ENCODE measurements at regions not wholly inside any gene's neighbourhood (a gene's known extent, or its start where the extent isn't known, plus 50 kb on each side); places are given as distances from the start of the nearest gene placed in this dataset.

GRCh38 chr14:28949503-28949902 lies 182.9 kb downstream of the FOXG1 start:
- Histone ChIP-seq H4K5ac (ENCODE audit: insufficient read length, low read depth, low read length) (no peak overlapping the region), H3K18ac (ENCODE audit: insufficient read length, low read depth, low read length) (no peak overlapping the region), H3T11ph (ENCODE audit: low read length) (no peak overlapping the region), H3K4me1 (ENCODE audit: insufficient read depth, low read length) (no peaks in the 10 kb centered on the region), H4K91ac (ENCODE audit: insufficient read length, low read depth, low read length) (no peak overlapping the region), H2BK12ac (ENCODE audit: insufficient read length, low read depth, low read length) (no peak overlapping the region), H2AFZ (ENCODE audit: low read length) (no peak overlapping the region), H2BK5ac (ENCODE audit: insufficient read length, low read length) (no peak overlapping the region), H3K4me2 (ENCODE audit: insufficient read depth, insufficient read length, low read length) (no peak overlapping the region), H4K8ac (replicated peaks; ENCODE audit: insufficient read length, low read depth, low read length) (no peak overlapping the region), H4K20me1 (ENCODE audit: control insufficient read depth, insufficient read depth, insufficient read length) (no peaks in the 10 kb centered on the region), H3K9ac (ENCODE audit: extremely low read depth, insufficient read length, low read length) (no peak overlapping the region), H3K9me3 (ENCODE audit: control insufficient read depth, low read depth, low read length) (no peaks in the 10 kb centered on the region), H2BK15ac (ENCODE audit: low read depth, low read length) (no peak overlapping the region), H3K4ac (ENCODE audit: low read depth, low read length) (no peak overlapping the region), H2BK20ac (ENCODE audit: low read depth, low read length, poor library complexity, severe bottlenecking) (no peak overlapping the region), H3K27me3 (ENCODE audit: insufficient read depth, low read length) (no peaks in the 10 kb centered on the region), H2AK5ac (ENCODE audit: insufficient read length, low read length) (no peak overlapping the region), H3K23ac (ENCODE audit: insufficient read length, low read depth, low read length) (no peak overlapping the region), H3K79me2 (ENCODE audit: insufficient read depth, low read length) (no peaks in the 10 kb centered on the region), H3K27ac (ENCODE audit: insufficient read length, low read depth, low read length) (no peak overlapping the region), H3K79me1 (ENCODE audit: insufficient read depth, low read depth, low read length, poor library complexity, severe bottlenecking) (no peaks in the 10 kb centered on the region), H2BK120ac (ENCODE audit: low read depth, low read length, poor library complexity, severe bottlenecking) (no peak overlapping the region), H3K23me2 (ENCODE audit: insufficient read length, low read depth, low read length, poor library complexity, severe bottlenecking) (no peaks in the 10 kb centered on the region), H3K56ac (ENCODE audit: insufficient read length, low read depth, low read length) (no peak overlapping the region), H3K14ac (ENCODE audit: insufficient read depth, low read length) (no peak overlapping the region)
- Mint-ChIP-seq H3K27me3 (ENCODE audit: low read depth) (peaks cover 3% of the 10 kb centered on the region; the same call in 1 of the 2 replicates), H3K4me1 (no peaks in the 10 kb centered on the region), H3K36me3 (ENCODE audit: insufficient read depth in 1 of 3, low read depth in 3 of 3) (no peaks in the 10 kb centered on the region; a peak in 1 of 7 replicates), H3K9me3 (no peaks in the 10 kb centered on the region), H3K4me3 (no peak overlapping the region), H3K27ac (no peak overlapping the region)
- DNase-seq = no peak
- TF ChIP-seq CTCF (conservative IDR thresholded peaks at IDR 0.05) = no peak
- WGBS (ENCODE audit: extremely low coverage, insufficient read length, low lambda C conversion rate) = no CpG with 5 or more reads among the region's 2 CpGs

All from H9 (cell line).